ENCODE measurements at regions not wholly inside any gene's neighbourhood (a gene's known extent, or its start where the extent isn't known, plus 50 kb on each side); places are given as distances from the start of the nearest gene placed in this dataset.

DNA sequence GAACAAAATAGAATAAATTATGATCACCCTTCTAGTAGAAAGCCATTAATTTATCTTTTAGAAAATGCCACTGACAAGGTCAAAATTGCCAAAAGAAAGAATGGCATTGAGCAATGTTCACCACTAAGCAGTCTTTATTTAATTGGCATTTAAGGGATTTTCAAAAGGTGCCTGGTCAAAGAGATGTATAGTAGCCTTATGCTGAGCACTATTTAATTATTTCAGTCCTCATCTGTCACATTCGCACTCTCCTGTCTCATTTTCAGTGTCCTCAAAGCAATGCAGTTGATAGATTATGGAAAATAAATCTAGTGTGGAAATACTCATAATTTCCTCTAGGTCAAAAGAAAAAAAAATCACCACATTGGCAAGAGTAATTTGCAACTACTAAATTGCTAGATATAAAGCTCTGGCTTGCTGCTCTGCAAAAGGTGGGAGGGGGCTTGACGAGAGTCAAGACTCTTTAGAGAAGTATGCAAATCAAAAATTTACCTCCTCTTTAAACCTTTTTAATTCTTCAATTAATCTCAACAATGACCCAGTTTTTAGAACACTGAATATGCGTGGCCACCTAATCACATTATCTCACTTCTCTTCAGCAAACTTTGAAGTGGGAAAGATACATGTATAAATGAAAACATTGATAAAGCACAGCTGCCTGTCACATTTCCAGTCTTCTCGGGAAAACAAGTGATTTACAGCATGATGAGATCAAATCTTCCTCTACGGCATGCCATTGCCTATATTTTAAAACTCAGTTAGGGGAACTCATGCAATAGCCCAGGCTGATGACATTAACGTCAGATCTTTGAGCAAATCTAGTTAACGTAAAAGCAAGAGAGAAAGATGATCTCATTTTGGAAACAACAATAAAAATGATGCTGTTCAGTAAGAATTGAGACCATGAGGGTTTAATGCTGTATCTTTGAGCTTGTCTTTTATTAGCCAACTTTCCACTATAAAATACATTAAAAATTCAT lies 373.1 kb upstream of the DCN start:
- no peak for TF ChIP-seq EZH2 (IDR thresholded peaks at IDR 0.05; ENCODE audit: borderline replicate concordance, low read depth, low read length, severe bottlenecking)
- TF ChIP-seq, protein P1, sequence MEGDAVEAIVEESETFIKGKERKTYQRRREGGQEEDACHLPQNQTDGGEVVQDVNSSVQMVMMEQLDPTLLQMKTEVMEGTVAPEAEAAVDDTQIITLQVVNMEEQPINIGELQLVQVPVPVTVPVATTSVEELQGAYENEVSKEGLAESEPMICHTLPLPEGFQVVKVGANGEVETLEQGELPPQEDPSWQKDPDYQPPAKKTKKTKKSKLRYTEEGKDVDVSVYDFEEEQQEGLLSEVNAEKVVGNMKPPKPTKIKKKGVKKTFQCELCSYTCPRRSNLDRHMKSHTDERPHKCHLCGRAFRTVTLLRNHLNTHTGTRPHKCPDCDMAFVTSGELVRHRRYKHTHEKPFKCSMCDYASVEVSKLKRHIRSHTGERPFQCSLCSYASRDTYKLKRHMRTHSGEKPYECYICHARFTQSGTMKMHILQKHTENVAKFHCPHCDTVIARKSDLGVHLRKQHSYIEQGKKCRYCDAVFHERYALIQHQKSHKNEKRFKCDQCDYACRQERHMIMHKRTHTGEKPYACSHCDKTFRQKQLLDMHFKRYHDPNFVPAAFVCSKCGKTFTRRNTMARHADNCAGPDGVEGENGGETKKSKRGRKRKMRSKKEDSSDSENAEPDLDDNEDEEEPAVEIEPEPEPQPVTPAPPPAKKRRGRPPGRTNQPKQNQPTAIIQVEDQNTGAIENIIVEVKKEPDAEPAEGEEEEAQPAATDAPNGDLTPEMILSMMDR (IDR thresholded peaks at IDR 0.05; ENCODE audit: borderline replicate concordance, extremely low read depth, low read length, poor library complexity, severe bottlenecking): no peak
